Prostate gland (tissue), 2 donors: ENCODE measurements at regions not wholly inside any gene's neighbourhood (a gene's known extent, or its start where the extent isn't known, plus 50 kb on each side); places are given as distances from the start of the nearest gene placed in this dataset.

ENCODE experiments used
- DNase-seq: peaks from one replicate; pipeline ENCODE4 v3.0.0-alpha.2; 2019; ENCODE audit warnings: low spot score
- H3K27ac ChIP-seq, 2 donors: fragments of 200-600 bp; sonication (generic); 2 replicates each; pipeline ENCODE4 v1.5.1; 2017 to 2019
- H3K27me3 ChIP-seq: fragments of 200-600 bp; sonication (generic); replicated peaks from 2 replicates; pipeline ENCODE4 v1.5.1; 2019; ENCODE audit not compliant: insufficient read depth
- H3K36me3 ChIP-seq, 2 donors: fragments of 200-600 bp; sonication (generic); 1 replicate in 1 of 2; 2 replicates in 1 of 2; pipeline versions ENCODE4 v1.5.1 to v1.8.1; 2017 to 2019
- H3K4me1 ChIP-seq: fragments of 200-600 bp; sonication (generic); replicated peaks from 2 replicates; pipeline ENCODE4 v1.5.1; 2019
- H3K4me3 ChIP-seq, 2 donors: fragments of 200-600 bp; sonication (generic); 2 replicates each; pipeline ENCODE4 v1.5.1; 2017 to 2019
- H3K9me3 ChIP-seq: fragments of 200-600 bp; sonication (generic); 2 replicates; pipeline ENCODE4 v1.5.1; 2017
- POLR2A ChIP-seq: fragments of 450-650 bp; IDR thresholded peaks from one replicate; pipeline ENCODE4 v1.6.1; 2016; ENCODE audit warnings: antibody characterized with exemption, mild to moderate bottlenecking
- POLR2AphosphoS5 ChIP-seq: sonication (generic); formaldehyde crosslinking; IDR thresholded peaks from one replicate; pipeline ENCODE4 v1.6.1; 2017; ENCODE audit warnings: antibody characterized with exemption
- WGBS: methylation state at CpG from one replicate; pipeline ENCODE4 v1.1.5; 2018; 5-methylcytosine and 5-hydroxymethylcytosine counted together
- intact Hi-C: fragments of 100-400 bp; cut with DNase I; formaldehyde crosslinking; loops from one replicate; pipeline ENCODE4 v1.14.2; 2022
- TF ChIP-seq, protein P1 (sequence below), 4 experiments: fragments of 200-600 bp in 2 of 4; fragments of 450-650 bp in 2 of 4; sonication (generic) in 2 of 4; IDR thresholded peaks; 1 replicate in 3 of 4; 2 replicates in 1 of 4; pipeline ENCODE4 v1.5.1; 2016 to 2019; ENCODE audit warnings: antibody characterized with exemption in 4 of 4, mild to moderate bottlenecking in 2 of 4, moderate library complexity in 2 of 4

- TF ChIP-seq POLR2A (no peak), POLR2AphosphoS5 (no peak)
- TF ChIP-seq, protein P1, sequence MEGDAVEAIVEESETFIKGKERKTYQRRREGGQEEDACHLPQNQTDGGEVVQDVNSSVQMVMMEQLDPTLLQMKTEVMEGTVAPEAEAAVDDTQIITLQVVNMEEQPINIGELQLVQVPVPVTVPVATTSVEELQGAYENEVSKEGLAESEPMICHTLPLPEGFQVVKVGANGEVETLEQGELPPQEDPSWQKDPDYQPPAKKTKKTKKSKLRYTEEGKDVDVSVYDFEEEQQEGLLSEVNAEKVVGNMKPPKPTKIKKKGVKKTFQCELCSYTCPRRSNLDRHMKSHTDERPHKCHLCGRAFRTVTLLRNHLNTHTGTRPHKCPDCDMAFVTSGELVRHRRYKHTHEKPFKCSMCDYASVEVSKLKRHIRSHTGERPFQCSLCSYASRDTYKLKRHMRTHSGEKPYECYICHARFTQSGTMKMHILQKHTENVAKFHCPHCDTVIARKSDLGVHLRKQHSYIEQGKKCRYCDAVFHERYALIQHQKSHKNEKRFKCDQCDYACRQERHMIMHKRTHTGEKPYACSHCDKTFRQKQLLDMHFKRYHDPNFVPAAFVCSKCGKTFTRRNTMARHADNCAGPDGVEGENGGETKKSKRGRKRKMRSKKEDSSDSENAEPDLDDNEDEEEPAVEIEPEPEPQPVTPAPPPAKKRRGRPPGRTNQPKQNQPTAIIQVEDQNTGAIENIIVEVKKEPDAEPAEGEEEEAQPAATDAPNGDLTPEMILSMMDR (IDR thresholded peaks at IDR 0.05) = no peak
- DNase-seq = no peak
- Histone ChIP-seq H3K27ac (no peak overlapping the region), H3K4me1 (no peaks in the 10 kb centered on the region), H3K27me3 (no peaks in the 10 kb centered on the region), H3K9me3 (no peaks in the 10 kb centered on the region), H3K4me3 (no peak overlapping the region), H3K36me3 (no peaks in the 10 kb centered on the region)
- intact Hi-C loops = no loop called here
- 59% methylated on average over 4 of the region's 4 CpGs for WGBS
Measured at GRCh38 chr10:120392245-120392644, 64.8 kb upstream of the PLPP4 start.

DNA sequence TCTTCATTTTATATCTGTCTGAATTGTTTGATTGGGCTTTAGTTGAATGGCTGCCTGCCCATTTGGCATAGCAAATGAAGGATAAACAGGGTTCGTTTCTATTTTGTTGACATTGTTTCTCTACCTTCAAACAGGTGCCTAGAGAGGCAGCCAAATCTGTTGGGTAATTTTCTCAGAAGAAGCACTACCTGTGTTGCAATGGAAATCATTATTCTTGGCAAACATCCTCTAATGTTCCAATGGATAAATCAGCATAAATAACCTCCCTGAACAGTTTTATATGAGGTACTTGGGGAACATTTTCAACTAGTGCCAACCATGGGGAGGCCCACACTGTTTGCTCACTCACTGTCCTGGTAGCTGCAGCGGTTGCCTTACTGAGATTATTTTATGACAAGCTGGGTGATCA, 64.4 kb upstream of the PLPP4 start:
- Histone ChIP-seq H3K27ac (no peak overlapping the region), H3K36me3 (no peaks in the 10 kb centered on the region), H3K4me3 (no peak overlapping the region), H3K27me3 (no peaks in the 10 kb centered on the region), H3K4me1 (no peaks in the 10 kb centered on the region), H3K9me3 (no peaks in the 10 kb centered on the region)
- WGBS = 32% methylated on average over 2 of the region's 2 CpGs
- intact Hi-C loops = no loop called here
- peak; percentile 96 for DNase-seq
- TF ChIP-seq POLR2AphosphoS5 (peak; percentile 97), POLR2A (no peak)
- TF ChIP-seq, protein P1 (IDR thresholded peaks at IDR 0.05) = no peak

DNA sequence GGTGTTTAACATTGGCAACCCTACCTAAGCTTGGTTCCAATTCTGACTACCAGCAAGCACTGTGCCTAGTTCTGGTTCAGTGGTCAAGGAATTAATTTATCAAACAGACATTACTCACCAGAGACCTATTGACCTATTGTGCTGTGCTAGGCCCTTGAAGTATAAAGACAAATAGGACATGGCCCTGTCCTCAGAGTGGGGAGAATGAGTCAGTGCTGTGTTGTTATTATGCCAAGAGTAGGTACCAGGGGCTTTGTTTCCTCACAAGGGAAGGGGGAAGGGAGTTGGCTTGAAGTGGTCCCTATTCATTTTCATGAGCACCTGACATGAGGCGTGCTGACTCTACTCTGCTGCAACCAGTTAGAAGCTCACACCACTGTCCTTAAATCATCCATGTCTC, 62.6 kb upstream of the PLPP4 start:
- H3K27ac ChIP-seq = no peak overlapping the region
- TF ChIP-seq, protein P1 (IDR thresholded peaks at IDR 0.05) = no peak
- no peak for TF ChIP-seq POLR2AphosphoS5
- TF ChIP-seq POLR2A = no peak
- H3K36me3 ChIP-seq = no peaks in the 10 kb centered on the region
- no peak overlapping the region for H3K4me3 ChIP-seq
- no peaks in the 10 kb centered on the region for H3K4me1 ChIP-seq
- DNase-seq = no peak
- intact Hi-C loops = no loop called here
- 94% methylated on average over 1 of the region's 1 CpG for WGBS
- no peaks in the 10 kb centered on the region for H3K27me3 ChIP-seq
- H3K9me3 ChIP-seq = no peaks in the 10 kb centered on the region

- WGBS = 70% methylated on average over 6 of the region's 6 CpGs
- no peak overlapping the region for H3K4me3 ChIP-seq
- DNase-seq = no peak
- no peaks in the 10 kb centered on the region for H3K4me1 ChIP-seq
- no peaks in the 10 kb centered on the region for H3K27me3 ChIP-seq
- no peak overlapping the region for H3K27ac ChIP-seq
- no peak for TF ChIP-seq POLR2AphosphoS5
- intact Hi-C loops = no loop called here
- no peaks in the 10 kb centered on the region for H3K36me3 ChIP-seq
- H3K9me3 ChIP-seq = no peaks in the 10 kb centered on the region
Measured at GRCh38 chr10:120396228-120396627, 60.8 kb upstream of the PLPP4 start.

DNA sequence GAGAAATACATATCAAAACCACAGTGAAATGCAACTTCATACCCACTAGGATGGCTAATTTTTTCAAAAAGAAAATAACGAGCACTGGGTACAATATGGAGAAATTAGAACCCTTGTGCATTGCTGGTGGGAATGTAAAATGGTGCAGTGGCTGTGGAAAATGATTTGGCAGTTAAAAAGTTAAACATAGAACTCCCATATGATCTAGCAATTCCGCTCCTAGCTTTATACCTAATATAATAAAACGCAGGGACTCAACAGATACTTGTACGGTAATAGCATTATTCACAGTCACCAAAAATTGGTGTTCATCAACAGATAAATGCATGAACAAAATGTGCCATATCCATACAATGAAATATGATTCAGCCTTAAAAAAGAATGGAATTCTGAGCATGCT, 58.8 kb upstream of the PLPP4 start:
- intact Hi-C loops = no loop called here
- Histone ChIP-seq H3K4me1 (no peaks in the 10 kb centered on the region), H3K4me3 (no peak overlapping the region), H3K27me3 (no peaks in the 10 kb centered on the region), H3K36me3 (no peaks in the 10 kb centered on the region), H3K9me3 (no peaks in the 10 kb centered on the region), H3K27ac (no peak overlapping the region)
- DNase-seq = no peak
- no peak for TF ChIP-seq POLR2A
- TF ChIP-seq, protein P1 (IDR thresholded peaks at IDR 0.05) = no peak
- TF ChIP-seq POLR2AphosphoS5 = no peak
- 72% methylated on average over 4 of the region's 4 CpGs for WGBS
